ENCODE measurements at regions not wholly inside any gene's neighbourhood (a gene's known extent, or its start where the extent isn't known, plus 50 kb on each side); places are given as distances from the start of the nearest gene placed in this dataset.

GRCh38 chr12:17264603-17265002, 658.6 kb upstream of the LMO3 start:
- no peaks in the 10 kb centered on the region for H3K27me3 ChIP-seq
- H3K27ac ChIP-seq = no peak overlapping the region
- no peak for DNase-seq
- H3K9me3 ChIP-seq = no peaks in the 10 kb centered on the region
- TF ChIP-seq CTCF (IDR thresholded peaks at IDR 0.05) = no peak
- no peaks in the 10 kb centered on the region for H3K4me1 ChIP-seq
- H3K36me3 ChIP-seq = no peaks in the 10 kb centered on the region
- intact Hi-C loops (cut with DNase I; ENCODE audit: low total_unique reads) = no loop called here
- no peak overlapping the region for H3K4me3 ChIP-seq

- intact Hi-C loops (cut with DNase I; ENCODE audit: low total_unique reads) = no loop called here
- H3K27me3 ChIP-seq = no peaks in the 10 kb centered on the region
- H3K27ac ChIP-seq = no peak overlapping the region
- H3K36me3 ChIP-seq = no peaks in the 10 kb centered on the region
- H3K4me1 ChIP-seq = no peaks in the 10 kb centered on the region
- DNase-seq = no peak
- H3K4me3 ChIP-seq = no peak overlapping the region
- no peaks in the 10 kb centered on the region for H3K9me3 ChIP-seq
- TF ChIP-seq CTCF (IDR thresholded peaks at IDR 0.05) = no peak
Observed at GRCh38 chr12:17239874-17240273, 633.9 kb upstream of the LMO3 start.

- no peak overlapping the region for H3K27ac ChIP-seq
- no peak for DNase-seq
- TF ChIP-seq CTCF (IDR thresholded peaks at IDR 0.05) = no peak
- H3K4me3 ChIP-seq = no peak overlapping the region
- intact Hi-C loops (cut with DNase I; ENCODE audit: low total_unique reads) = no loop called here
- H3K4me1 ChIP-seq = no peaks in the 10 kb centered on the region
- H3K9me3 ChIP-seq = no peaks in the 10 kb centered on the region
- H3K27me3 ChIP-seq = no peaks in the 10 kb centered on the region
- no peaks in the 10 kb centered on the region for H3K36me3 ChIP-seq
Observed at GRCh38 chr12:17235996-17236395, 630.0 kb upstream of the LMO3 start.

- no peak for DNase-seq
- Histone ChIP-seq H3K4me3 (no peak overlapping the region), H3K4me1 (no peaks in the 10 kb centered on the region), H3K9me3 (no peaks in the 10 kb centered on the region), H3K36me3 (no peaks in the 10 kb centered on the region), H3K27me3 (no peaks in the 10 kb centered on the region), H3K27ac (no peak overlapping the region)
- intact Hi-C loops (cut with DNase I; ENCODE audit: low total_unique reads) = no loop called here
- TF ChIP-seq CTCF (IDR thresholded peaks at IDR 0.05) = no peak
Observed at GRCh38 chr12:17215759-17216570, 610.0 kb upstream of the LMO3 start.

GRCh38 chr12:17214929-17215328, 609.0 kb upstream of the LMO3 start:
- no peak for TF ChIP-seq CTCF (IDR thresholded peaks at IDR 0.05)

More at GRCh38 chr12:17214929-17215328, 609.0 kb upstream of the LMO3 start:
- no peaks in the 10 kb centered on the region for H3K4me1 ChIP-seq
- H3K9me3 ChIP-seq = no peaks in the 10 kb centered on the region
- no peaks in the 10 kb centered on the region for H3K36me3 ChIP-seq
- H3K27ac ChIP-seq = no peak overlapping the region
- no peak overlapping the region for H3K4me3 ChIP-seq
- H3K27me3 ChIP-seq = no peaks in the 10 kb centered on the region
- DNase-seq = no peak
- intact Hi-C loops (cut with DNase I; ENCODE audit: low total_unique reads) = no loop called here

All from tibial artery (tissue), 4 donors.